IMR-90 (cell line): ENCODE measurements at regions not wholly inside any gene's neighbourhood (a gene's known extent, or its start where the extent isn't known, plus 50 kb on each side); places are given as distances from the start of the nearest gene placed in this dataset.

ENCODE experiments used
- ATAC-seq: fragments of 200-7000 bp; cut with Tn5 transposase; 2 replicates; pipeline ENCODE4 v1.9.1; 2020; ENCODE audit warnings: low read depth, mild to moderate bottlenecking, moderate library complexity
- BruUV-seq: library from RNA; stranded (reverse); fragments of 400-500 nt; replicated peaks from 2 replicates; lab custom pipeline; 2021; lab: Mats Ljungman, UMichigan
- CTCF ChIA-PET: fragments of 300-600 bp; formaldehyde crosslinking; extraction: SDS; loops from one replicate; lab custom pipeline; 2021; ENCODE audit warnings: antibody characterized with exemption; lab: Yijun Ruan, JAX
- POLR2A ChIA-PET: fragments of 300-600 bp; sonication (Branson Sonifier 250); formaldehyde crosslinking; loops from one replicate; lab custom pipeline; 2022; ENCODE audit warnings: antibody characterized with exemption; ENCODE audit not compliant: unreplicated experiment; lab: Charles Lee
- DNase-seq: peaks from one replicate; pipeline ENCODE4 v3.0.0; 2013
- H2AFZ ChIP-seq: replicated peaks from 2 replicates; pipeline ENCODE3; 2013; ENCODE audit warnings: low read length, mild to moderate bottlenecking; ENCODE audit not compliant: poor library complexity
- H2AK5ac ChIP-seq: 2 replicates; pipeline ENCODE4 v1.6.1; 2013; ENCODE audit warnings: low read depth, low read length, inconsistent platforms
- H2AK9ac ChIP-seq: replicated peaks from 2 replicates; pipeline ENCODE3; 2013; ENCODE audit warnings: mild to moderate bottlenecking, low read depth, low read length, moderate library complexity; ENCODE audit not compliant: poor library complexity
- H2BK120ac ChIP-seq: 2 replicates; pipeline ENCODE4 v1.6.1; 2013; ENCODE audit warnings: low read depth, low read length, inconsistent platforms
- H2BK15ac ChIP-seq: 3 replicates; pipeline ENCODE4 v1.6.1; 2013; ENCODE audit warnings: low read depth, low read length, inconsistent platforms
- H2BK20ac ChIP-seq: 2 replicates; pipeline ENCODE4 v1.6.1; 2013; ENCODE audit warnings: low read depth, mild to moderate bottlenecking, inconsistent platforms, low read length, moderate library complexity
- H2BK5ac ChIP-seq: 2 replicates; pipeline ENCODE4 v1.6.1; 2013; ENCODE audit warnings: mild to moderate bottlenecking, low read depth, low read length, inconsistent platforms; ENCODE audit not compliant: poor library complexity, severe bottlenecking
- H3K14ac ChIP-seq: replicated peaks from 2 replicates; pipeline ENCODE4 v1.6.1; 2013; ENCODE audit warnings: low read depth, low read length, inconsistent platforms
- H3K18ac ChIP-seq: 2 replicates; pipeline ENCODE4 v1.6.1; 2013; ENCODE audit warnings: low read depth, low read length, control low read depth
- H3K23ac ChIP-seq: 2 replicates; pipeline ENCODE4 v1.6.1; 2013; ENCODE audit warnings: low read depth, low read length, inconsistent platforms
- H3K27ac ChIP-seq: 2 replicates; pipeline ENCODE4 v1.5.1; 2013; ENCODE audit warnings: mild to moderate bottlenecking, control low read depth, low read length; ENCODE audit not compliant: insufficient read depth
- H3K27me3 ChIP-seq: 2 replicates; pipeline ENCODE4 v1.6.1; 2013; ENCODE audit warnings: low read length; ENCODE audit not compliant: control insufficient read depth, insufficient read depth
- H3K36me3 ChIP-seq: 2 replicates; pipeline ENCODE4 v1.6.1; 2013; ENCODE audit warnings: low read length, mixed read lengths; ENCODE audit not compliant: control insufficient read depth, insufficient read depth
- H3K4ac ChIP-seq: 2 replicates; pipeline ENCODE4 v1.6.1; 2013; ENCODE audit warnings: low read depth, low read length, inconsistent platforms
- H3K4me1 ChIP-seq: 2 replicates; pipeline ENCODE4 v1.6.1; 2013; ENCODE audit warnings: low read length, mixed read lengths; ENCODE audit not compliant: control insufficient read depth, insufficient read depth
- H3K4me2 ChIP-seq: 2 replicates; pipeline ENCODE4 v1.6.1; 2013; ENCODE audit warnings: low read depth, mild to moderate bottlenecking, control low read depth, low read length, moderate library complexity
- H3K4me3 ChIP-seq: 2 replicates; pipeline ENCODE4 v1.5.1; 2013; ENCODE audit warnings: low read depth, mild to moderate bottlenecking, control low read depth, low read length, moderate library complexity; ENCODE audit not compliant: insufficient read depth
- H3K56ac ChIP-seq: 2 replicates; pipeline ENCODE4 v1.6.1; 2013; ENCODE audit warnings: low read length, inconsistent platforms; ENCODE audit not compliant: insufficient read depth; ENCODE audit errors: extremely low read depth
- H3K79me1 ChIP-seq, 2 experiments: 2 replicates each; pipeline ENCODE4 v1.6.1; 2013; ENCODE audit warnings: low read length in 2 of 2, inconsistent platforms in 1 of 2, low read depth in 1 of 2
- H3K9ac ChIP-seq: 2 replicates; pipeline ENCODE4 v1.6.1; 2013; ENCODE audit warnings: low read depth, low read length, control low read depth
- H3K9me1 ChIP-seq: 2 replicates; pipeline ENCODE4 v1.6.1; 2013; ENCODE audit warnings: low read length, inconsistent platforms; ENCODE audit not compliant: insufficient read depth
- H3K9me3 ChIP-seq: 2 replicates; pipeline ENCODE4 v1.6.1; 2013; ENCODE audit warnings: low read length; ENCODE audit not compliant: control insufficient read depth, insufficient read depth
- H4K20me1 ChIP-seq: 2 replicates; pipeline ENCODE4 v1.6.1; 2013; ENCODE audit warnings: low read length, inconsistent platforms; ENCODE audit not compliant: insufficient read depth
- H4K5ac ChIP-seq: 2 replicates; pipeline ENCODE4 v1.6.1; 2013; ENCODE audit warnings: mild to moderate bottlenecking, low read depth, low read length, control low read depth
- H4K8ac ChIP-seq, 2 experiments: 2 replicates each; pipeline ENCODE4 v1.6.1; 2013; ENCODE audit warnings: low read depth in 2 of 2, low read length in 2 of 2, control low read depth in 1 of 2, inconsistent platforms in 1 of 2
- H4K91ac ChIP-seq: 2 replicates; pipeline ENCODE4 v1.6.1; 2013; ENCODE audit warnings: low read depth, low read length, inconsistent platforms; ENCODE audit not compliant: insufficient read depth
- BHLHE40 ChIP-seq: fragments of 150-350 bp; IDR thresholded peaks from 2 replicates; pipeline ENCODE4 v1.6.1; 2016; ENCODE audit warnings: mild to moderate bottlenecking, low read depth, low read length
- CEBPB ChIP-seq: IDR thresholded peaks from 2 replicates; pipeline ENCODE4 v1.6.1; 2012; ENCODE audit warnings: low read depth, low read length, improper control_type of control experiment
- CHD1 ChIP-seq: IDR thresholded peaks from 2 replicates; pipeline ENCODE4 v1.6.1; 2012; ENCODE audit warnings: low read depth, low read length, improper control_type of control experiment
- FOS ChIP-seq: fragments of 150-350 bp; IDR thresholded peaks from 2 replicates; pipeline ENCODE4 v1.6.1; 2016; ENCODE audit warnings: low read depth, low read length
- MAFK ChIP-seq: IDR thresholded peaks from 2 replicates; pipeline ENCODE4 v1.6.1; 2012; ENCODE audit warnings: low read depth, low read length, improper control_type of control experiment
- MAZ ChIP-seq: IDR thresholded peaks from 2 replicates; pipeline ENCODE4 v1.6.1; 2012; ENCODE audit warnings: low read depth, mild to moderate bottlenecking, low read length, improper control_type of control experiment, moderate library complexity, borderline replicate concordance
- MXI1 ChIP-seq: IDR thresholded peaks from 2 replicates; pipeline ENCODE4 v1.6.1; 2012; ENCODE audit warnings: low read depth, mild to moderate bottlenecking, low read length, moderate library complexity, borderline replicate concordance
- NFE2L2 ChIP-seq: fragments of 150-350 bp; IDR thresholded peaks from 2 replicates; pipeline ENCODE4 v1.6.1; 2016; ENCODE audit warnings: low read depth, mild to moderate bottlenecking, low read length
- POLR2A ChIP-seq: IDR thresholded peaks from 2 replicates; pipeline ENCODE4 v1.6.1; 2012; ENCODE audit warnings: mild to moderate bottlenecking, low read depth, low read length
- RAD21 ChIP-seq: IDR thresholded peaks from 2 replicates; pipeline ENCODE4 v1.6.1; 2012; ENCODE audit warnings: low read length, improper control_type of control experiment
- RCOR1 ChIP-seq: IDR thresholded peaks from 2 replicates; pipeline ENCODE4 v1.6.1; 2012; ENCODE audit warnings: mild to moderate bottlenecking, low read length, improper control_type of control experiment; ENCODE audit not compliant: insufficient replicate concordance
- RFX5 ChIP-seq: IDR thresholded peaks from 2 replicates; pipeline ENCODE4 v1.8.0; 2012; ENCODE audit warnings: low read depth, mild to moderate bottlenecking, low read length, moderate library complexity
- SMC3 ChIP-seq: fragments of 150-350 bp; IDR thresholded peaks from 2 replicates; pipeline ENCODE4 v1.6.1; 2016; ENCODE audit warnings: low read depth, mild to moderate bottlenecking, antibody characterized with exemption, low read length, moderate library complexity
- WGBS, 2 experiments: methylation state at CpG; one replicate each; pipeline versions ENCODE4 v1.1.5 to v1.1.7; 2013; ENCODE audit warnings: missing lambda C conversion rate in 2 of 2; ENCODE audit not compliant: insufficient read length in 1 of 2; ENCODE audit errors: extremely low coverage in 2 of 2; 5-methylcytosine and 5-hydroxymethylcytosine counted together
- dilution Hi-C: fragments of 300-500 bp; cut with HindIII; formaldehyde crosslinking; loops from one replicate; pipeline ENCODE4 v1.14.3; 2018; ENCODE audit warnings: low sequenced_read_pairs; ENCODE audit not compliant: unreplicated experiment
- in situ Hi-C: fragments of 300-500 bp; cut with MboI; formaldehyde crosslinking; loops from 3 replicates; pipeline ENCODE4 v1.14.3; 2019; ENCODE audit warnings: low sequenced_read_pairs, inconsistent platforms, mixed read lengths
- intact Hi-C: fragments of 100-400 bp; cut with micrococcal nuclease; formaldehyde crosslinking; loops from 2 replicates; pipeline ENCODE4 v1.10.0; 2022
- TF ChIP-seq, protein P1 (sequence below): conservative IDR thresholded peaks from 2 replicates; pipeline ENCODE4 v1.5.1; 2012; ENCODE audit warnings: mild to moderate bottlenecking, low read depth, low read length, improper control_type of control experiment
- TF ChIP-seq, protein P2 (sequence below): fragments of 150-350 bp; IDR thresholded peaks from 2 replicates; pipeline ENCODE4 v1.6.1; 2016; ENCODE audit warnings: low read depth, mild to moderate bottlenecking, low read length, moderate library complexity, borderline replicate concordance
- TF ChIP-seq, protein P3 (sequence below): fragments of 150-350 bp; IDR thresholded peaks from 2 replicates; pipeline ENCODE4 v1.6.1; 2017; ENCODE audit warnings: mild to moderate bottlenecking, antibody characterized with exemption, low read length, low read depth

DNA sequence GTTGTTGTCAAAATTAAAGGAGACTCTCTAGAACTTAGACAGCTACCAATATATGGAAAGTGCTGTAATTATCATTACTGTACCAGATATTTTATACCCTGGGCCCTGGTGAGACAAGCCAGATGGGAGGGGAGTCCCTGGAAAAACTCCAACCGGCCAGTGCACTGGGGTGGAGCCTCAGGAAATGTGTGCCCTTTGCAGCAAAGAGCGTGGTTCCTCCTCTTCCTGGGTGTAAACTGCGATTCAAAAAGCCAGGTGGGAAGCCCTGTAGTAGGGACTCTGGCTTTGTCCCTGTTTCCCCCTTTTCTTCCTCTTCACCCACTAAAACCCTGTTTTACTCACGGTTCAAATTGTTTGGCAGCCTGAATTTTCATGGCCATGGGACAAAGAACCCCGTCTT is 812.3 kb downstream of the PLA2G4A start:
- Histone ChIP-seq H2BK120ac (no peak overlapping the region), H2AFZ (peak overlapping the region; percentile 51), H3K9me3 (peaks cover 1% of the 10 kb centered on the region; the same call in 1 of the 2 replicates), H4K8ac (no peak overlapping the region), H3K36me3 (no peaks in the 10 kb centered on the region), H3K79me1 (no peaks in the 10 kb centered on the region), H2AK9ac (no peak overlapping the region), H3K27me3 (no peaks in the 10 kb centered on the region), H4K20me1 (no peaks in the 10 kb centered on the region), H2BK5ac (no peak overlapping the region), H3K4me2 (no peak overlapping the region), H2BK20ac (no peak overlapping the region), H2AK5ac (no peak overlapping the region), H3K9ac (no peak overlapping the region), H4K91ac (no peak overlapping the region), H3K4me1 (peaks cover 2% of the 10 kb centered on the region), H4K5ac (no peak overlapping the region), H3K9me1 (no peaks in the 10 kb centered on the region), H3K18ac (no peak overlapping the region), H3K4ac (no peak overlapping the region), H3K4me3 (no peak overlapping the region), H3K27ac (no peak overlapping the region), H2BK15ac (no peak overlapping the region), H3K23ac (no peak overlapping the region), H3K56ac (no peak overlapping the region), H3K14ac (no peak overlapping the region)
- no TSS peak for BruUV-seq
- CTCF ChIA-PET = no interaction called here
- TF ChIP-seq RFX5 = no peak
- TF ChIP-seq SMC3 = no peak
- TF ChIP-seq, protein P1, sequence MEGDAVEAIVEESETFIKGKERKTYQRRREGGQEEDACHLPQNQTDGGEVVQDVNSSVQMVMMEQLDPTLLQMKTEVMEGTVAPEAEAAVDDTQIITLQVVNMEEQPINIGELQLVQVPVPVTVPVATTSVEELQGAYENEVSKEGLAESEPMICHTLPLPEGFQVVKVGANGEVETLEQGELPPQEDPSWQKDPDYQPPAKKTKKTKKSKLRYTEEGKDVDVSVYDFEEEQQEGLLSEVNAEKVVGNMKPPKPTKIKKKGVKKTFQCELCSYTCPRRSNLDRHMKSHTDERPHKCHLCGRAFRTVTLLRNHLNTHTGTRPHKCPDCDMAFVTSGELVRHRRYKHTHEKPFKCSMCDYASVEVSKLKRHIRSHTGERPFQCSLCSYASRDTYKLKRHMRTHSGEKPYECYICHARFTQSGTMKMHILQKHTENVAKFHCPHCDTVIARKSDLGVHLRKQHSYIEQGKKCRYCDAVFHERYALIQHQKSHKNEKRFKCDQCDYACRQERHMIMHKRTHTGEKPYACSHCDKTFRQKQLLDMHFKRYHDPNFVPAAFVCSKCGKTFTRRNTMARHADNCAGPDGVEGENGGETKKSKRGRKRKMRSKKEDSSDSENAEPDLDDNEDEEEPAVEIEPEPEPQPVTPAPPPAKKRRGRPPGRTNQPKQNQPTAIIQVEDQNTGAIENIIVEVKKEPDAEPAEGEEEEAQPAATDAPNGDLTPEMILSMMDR = no peak
- no peak for TF ChIP-seq CHD1
- no peak for TF ChIP-seq MAZ
- TF ChIP-seq CEBPB = no peak
- no peak for TF ChIP-seq FOS
- TF ChIP-seq MXI1 = no peak
- TF ChIP-seq, protein P2, sequence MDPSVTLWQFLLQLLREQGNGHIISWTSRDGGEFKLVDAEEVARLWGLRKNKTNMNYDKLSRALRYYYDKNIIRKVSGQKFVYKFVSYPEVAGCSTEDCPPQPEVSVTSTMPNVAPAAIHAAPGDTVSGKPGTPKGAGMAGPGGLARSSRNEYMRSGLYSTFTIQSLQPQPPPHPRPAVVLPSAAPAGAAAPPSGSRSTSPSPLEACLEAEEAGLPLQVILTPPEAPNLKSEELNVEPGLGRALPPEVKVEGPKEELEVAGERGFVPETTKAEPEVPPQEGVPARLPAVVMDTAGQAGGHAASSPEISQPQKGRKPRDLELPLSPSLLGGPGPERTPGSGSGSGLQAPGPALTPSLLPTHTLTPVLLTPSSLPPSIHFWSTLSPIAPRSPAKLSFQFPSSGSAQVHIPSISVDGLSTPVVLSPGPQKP = no peak
- no peak for TF ChIP-seq RCOR1
- no peak for TF ChIP-seq MAFK
- TF ChIP-seq, protein P3, sequence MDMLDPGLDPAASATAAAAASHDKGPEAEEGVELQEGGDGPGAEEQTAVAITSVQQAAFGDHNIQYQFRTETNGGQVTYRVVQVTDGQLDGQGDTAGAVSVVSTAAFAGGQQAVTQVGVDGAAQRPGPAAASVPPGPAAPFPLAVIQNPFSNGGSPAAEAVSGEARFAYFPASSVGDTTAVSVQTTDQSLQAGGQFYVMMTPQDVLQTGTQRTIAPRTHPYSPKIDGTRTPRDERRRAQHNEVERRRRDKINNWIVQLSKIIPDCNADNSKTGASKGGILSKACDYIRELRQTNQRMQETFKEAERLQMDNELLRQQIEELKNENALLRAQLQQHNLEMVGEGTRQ = no peak
- no peak for TF ChIP-seq RAD21
- TF ChIP-seq NFE2L2 = no peak
- TF ChIP-seq BHLHE40 = no peak
- no peak for TF ChIP-seq POLR2A
- intact Hi-C loops (no loop called here), in situ Hi-C loops (no loop called here), dilution Hi-C loops (no loop called here)
- DNase-seq (no peak), ATAC-seq (no peak)
- WGBS, 2 experiments = 93% methylated on average over 3 of the region's 5 CpGs; no CpG with 5 or more reads in 1 of the 2 experiments
- POLR2A ChIA-PET = no interaction called here
